B cell (primary cell): ENCODE measurements at regions not wholly inside any gene's neighbourhood (a gene's known extent, or its start where the extent isn't known, plus 50 kb on each side); places are given as distances from the start of the nearest gene placed in this dataset.

Source experiments
- ATAC-seq: fragments of 200-7000 bp; cut with Tn5 transposase; one replicate; pipeline ENCODE4 v1.10.0; 2021; ENCODE audit warnings: low read depth, mild to moderate bottlenecking, moderate number of reproducible peaks, moderate library complexity
- CTCF ChIA-PET: fragments of 350-600 bp; sonication (Branson Sonifier 250); formaldehyde crosslinking; loops from one replicate; lab custom pipeline; 2021; ENCODE audit warnings: antibody characterized with exemption, inconsistent platforms; lab: Charles Lee
- POLR2A ChIA-PET: fragments of 350-600 bp; sonication (Branson Sonifier 250); formaldehyde crosslinking; loops from one replicate; lab custom pipeline; 2021; ENCODE audit warnings: antibody characterized with exemption; lab: Charles Lee
- DNase-seq: peaks from one replicate; pipeline ENCODE4 v3.0.0; 2013
- H2AFZ ChIP-seq: 2 replicates; pipeline ENCODE4 v1.6.1; 2012; ENCODE audit warnings: mild to moderate bottlenecking, low read depth, low read length; ENCODE audit not compliant: insufficient read depth, poor library complexity, severe bottlenecking
- H3K27ac ChIP-seq, 2 donors: 1 replicate in 1 of 2; 2 replicates in 1 of 2; pipeline ENCODE4 v1.5.1; 2012 to 2013; ENCODE audit warnings: low read length in 2 of 2, mild to moderate bottlenecking in 2 of 2, moderate library complexity in 1 of 2
- H3K27me3 ChIP-seq, 4 experiments: fragments of 200-600 bp in 1 of 4; sonication (generic) in 1 of 4; replicated peaks in 1 of 4; 1 replicate in 2 of 4; 2 replicates in 2 of 4; pipeline versions ENCODE4 v1.6.1 to v1.7.0; 2013 to 2016; ENCODE audit warnings: low read length in 3 of 4, mild to moderate bottlenecking in 2 of 4, mixed read lengths in 1 of 4, moderate library complexity in 1 of 4; ENCODE audit not compliant: insufficient read depth in 4 of 4, control insufficient read depth in 3 of 4; ENCODE audit errors: control extremely low read depth in 1 of 4
- H3K36me3 ChIP-seq, 2 experiments: replicated peaks in 1 of 2; 1 replicate in 1 of 2; 2 replicates in 1 of 2; pipeline versions ENCODE4 v1.6.1 to v1.7.1; 2013; ENCODE audit warnings: low read length in 1 of 2; ENCODE audit not compliant: insufficient read depth in 2 of 2, control insufficient read depth in 1 of 2; ENCODE audit errors: control extremely low read depth in 1 of 2, extremely low read depth in 1 of 2
- H3K4me1 ChIP-seq, 2 donors: fragments of 200-600 bp in 1 of 2; sonication (generic) in 1 of 2; 1 replicate in 1 of 2; 2 replicates in 1 of 2; pipeline versions ENCODE4 v1.5.1 to v1.6.1; 2013 to 2017; ENCODE audit warnings: low read length in 2 of 2; ENCODE audit not compliant: control insufficient read depth in 2 of 2, insufficient read depth in 2 of 2
- H3K4me2 ChIP-seq: replicated peaks from 2 replicates; pipeline ENCODE3; 2012; ENCODE audit warnings: mild to moderate bottlenecking, low read depth, low read length; ENCODE audit not compliant: poor library complexity, severe bottlenecking
- H3K4me3 ChIP-seq, 5 experiments: fragments of 200-600 bp in 1 of 5; sonication (generic) in 1 of 5; 1 replicate in 3 of 5; 2 replicates in 2 of 5; pipeline versions ENCODE4 v1.5.1 to v1.7.0; 2011 to 2016; ENCODE audit warnings: low read length in 4 of 5, mild to moderate bottlenecking in 4 of 5, low read depth in 2 of 5, control low read depth in 1 of 5, moderate library complexity in 1 of 5; ENCODE audit not compliant: insufficient read depth in 1 of 5; ENCODE audit errors: control extremely low read depth in 1 of 5, extremely low read depth in 1 of 5
- H3K79me2 ChIP-seq: fragments of 200-600 bp; sonication (generic); one replicate; pipeline ENCODE4 v1.6.0; 2016; ENCODE audit warnings: low read length; ENCODE audit not compliant: control insufficient read depth, insufficient read depth
- H3K9ac ChIP-seq: fragments of 200-600 bp; sonication (generic); 2 replicates; pipeline ENCODE4 v1.6.1; 2017; ENCODE audit warnings: mild to moderate bottlenecking, low read length, moderate library complexity
- H3K9me3 ChIP-seq, 3 donors: one replicate each; pipeline versions ENCODE4 v1.6.1 to v1.7.1; 2013; ENCODE audit warnings: low read length in 2 of 3; ENCODE audit not compliant: control insufficient read depth in 2 of 3, insufficient read depth in 1 of 3; ENCODE audit errors: control extremely low read depth in 1 of 3
- H4K20me1 ChIP-seq: 2 replicates; pipeline ENCODE4 v1.6.0; 2012; ENCODE audit warnings: mild to moderate bottlenecking, low read length; ENCODE audit not compliant: insufficient read depth, control insufficient read depth, poor library complexity, severe bottlenecking
- H3K27ac Mint-ChIP-seq: one replicate; pipeline ENCODE4 v1.8.0; 2021; ENCODE audit warnings: mixed read lengths
- H3K27me3 Mint-ChIP-seq: one replicate; pipeline ENCODE4 v1.8.0; 2021; ENCODE audit warnings: mixed read lengths
- H3K4me1 Mint-ChIP-seq: one replicate; pipeline ENCODE4 v1.8.0; 2021; ENCODE audit warnings: mixed read lengths
- H3K4me3 Mint-ChIP-seq: one replicate; pipeline ENCODE4 v1.8.0; 2021; ENCODE audit warnings: mixed read lengths
- H3K9me3 Mint-ChIP-seq: one replicate; pipeline ENCODE4 v1.8.0; 2022; ENCODE audit warnings: mixed read lengths; ENCODE audit not compliant: insufficient read depth
- CTCF ChIP-seq: fragments of 200-600 bp; IDR thresholded peaks from one replicate; pipeline ENCODE4 v1.8.0; 2022; ENCODE audit warnings: antibody characterized with exemption, mild to moderate bottlenecking
- EZH2 ChIP-seq: IDR thresholded peaks from 2 replicates; pipeline ENCODE4 v1.6.1; 2012; ENCODE audit warnings: borderline replicate concordance, low read depth, mild to moderate bottlenecking, moderate library complexity, low read length; ENCODE audit not compliant: insufficient read depth, poor library complexity, severe bottlenecking
- intact Hi-C: fragments of 100-400 bp; cut with micrococcal nuclease; formaldehyde crosslinking; loops from one replicate; pipeline ENCODE4 v1.10.0; 2022

GRCh38 chr4:163688856-163689255 is 194.4 kb downstream of the TMA16 start:
- no peak overlapping the region for H3K4me3 ChIP-seq
- POLR2A ChIA-PET = no interaction called here
- intact Hi-C loops = no loop called here

GRCh38 chr4:163693211-163693610 is 198.7 kb downstream of the TMA16 start:
- Histone ChIP-seq H3K79me2 (no peaks in the 10 kb centered on the region), H2AFZ (no peak overlapping the region), H3K4me1 (no peaks in the 10 kb centered on the region), H3K27me3 (peaks cover 0 to 7% (median 6%) of the 10 kb centered on the region in 4 experiments), H3K4me3 (no peak overlapping the region), H3K9me3 (peaks cover 0 to 4% (median 0%) of the 10 kb centered on the region in 3 donors), H3K36me3 (no peaks in the 10 kb centered on the region), H3K27ac (no peak overlapping the region), H4K20me1 (no peaks in the 10 kb centered on the region), H3K9ac (no peak overlapping the region), H3K4me2 (no peak overlapping the region)
- H3K27ac Mint-ChIP-seq = no peak overlapping the region
- H3K4me3 Mint-ChIP-seq = no peak overlapping the region
- DNase-seq (no peak), ATAC-seq (no peak)
- no peaks in the 10 kb centered on the region for H3K4me1 Mint-ChIP-seq
- intact Hi-C loops = no loop called here
- no peaks in the 10 kb centered on the region for H3K9me3 Mint-ChIP-seq
- ChIA-PET POLR2A (no interaction called here), CTCF (interaction anchor here (0.8 kb wide), 1 partner anchor 143 kb away, joined by 3 read pairs; no protein-coding TSS in a partner anchor)
- H3K27me3 Mint-ChIP-seq = peaks cover 13% of the 10 kb centered on the region
- no peak for TF ChIP-seq CTCF
- no peak for TF ChIP-seq EZH2

More at GRCh38 chr4:163688856-163689255, 194.4 kb downstream of the TMA16 start:
- DNase-seq (no peak), ATAC-seq (no peak)
- no peak overlapping the region for H3K4me3 Mint-ChIP-seq
- Histone ChIP-seq H3K9ac (no peak overlapping the region), H3K27me3 (no peaks in the 10 kb centered on the region), H3K27ac (no peak overlapping the region), H3K36me3 (no peaks in the 10 kb centered on the region), H2AFZ (no peak overlapping the region), H3K4me2 (no peak overlapping the region), H4K20me1 (no peaks in the 10 kb centered on the region), H3K9me3 (peaks cover 0 to 1% (median 0%) of the 10 kb centered on the region in 3 donors), H3K4me1 (no peaks in the 10 kb centered on the region), H3K79me2 (no peaks in the 10 kb centered on the region)
- peaks cover 5% of the 10 kb centered on the region for H3K27me3 Mint-ChIP-seq
- no peaks in the 10 kb centered on the region for H3K9me3 Mint-ChIP-seq
- CTCF ChIA-PET = interaction anchor here (1.1 to 1.4 kb wide), 2 partner anchors 139 to 145 kb away, joined by 3 to 6 read pairs; no protein-coding TSS in a partner anchor
- TF ChIP-seq EZH2 (no peak), CTCF (no peak)
- no peak overlapping the region for H3K27ac Mint-ChIP-seq
- no peaks in the 10 kb centered on the region for H3K4me1 Mint-ChIP-seq
